ENCODE measurements at regions not wholly inside any gene's neighbourhood (a gene's known extent, or its start where the extent isn't known, plus 50 kb on each side); places are given as distances from the start of the nearest gene placed in this dataset.

GRCh38 chr16:51407199-51407598 is 256.1 kb upstream of the SALL1 start:
- TF ChIP-seq POLR2A (IDR thresholded peaks at IDR 0.05) (no peak), POLR2AphosphoS5 (IDR thresholded peaks at IDR 0.05) (no peak), CTCF (IDR thresholded peaks at IDR 0.05 in 8 of 11, conservative IDR thresholded peaks at IDR 0.05 in 3 of 11) (no peak)
- Histone ChIP-seq H3K4me3 (no peak overlapping the region), H3K36me3 (no peaks in the 10 kb centered on the region), H3K27me3 (replicated peaks in 1 of 7) (no peaks in the 10 kb centered on the region), H3K27ac (no peak overlapping the region), H3K9me3 (peaks cover 0 to 5% (median 0%) of the 10 kb centered on the region in 8 donors), H3K4me1 (no peaks in the 10 kb centered on the region)
- intact Hi-C loops (cut with DNase I; ENCODE audit: low total_unique reads), result no loop called here
- no peak for DNase-seq
- WGBS, 5 donors, result 72 to 92% (median 84%) methylated on average over 4 of the region's 4 CpGs

GRCh38 chr16:51405361-51405760 is 254.3 kb upstream of the SALL1 start:
- Histone ChIP-seq H3K27me3 (replicated peaks in 1 of 7) (no peaks in the 10 kb centered on the region), H3K4me1 (no peaks in the 10 kb centered on the region), H3K4me3 (no peak overlapping the region), H3K36me3 (no peaks in the 10 kb centered on the region), H3K9me3 (peaks cover 0 to 5% (median 0%) of the 10 kb centered on the region in 8 donors), H3K27ac (no peak overlapping the region)
- intact Hi-C loops (cut with DNase I; ENCODE audit: low total_unique reads), result no loop called here
- WGBS, 5 donors, result 70 to 84% (median 72%) methylated on average over 2 of the region's 2 CpGs
- no peak for TF ChIP-seq POLR2A (IDR thresholded peaks at IDR 0.05)
- no peak for TF ChIP-seq POLR2AphosphoS5 (IDR thresholded peaks at IDR 0.05)
- no peak for TF ChIP-seq CTCF (IDR thresholded peaks at IDR 0.05 in 8 of 11, conservative IDR thresholded peaks at IDR 0.05 in 3 of 11)
- no peak for DNase-seq

- no peak overlapping the region for H3K27ac ChIP-seq
- no peak overlapping the region for H3K4me3 ChIP-seq
- no peaks in the 10 kb centered on the region for H3K36me3 ChIP-seq
- intact Hi-C loops (cut with DNase I; ENCODE audit: low total_unique reads), result no loop called here
- no peak for TF ChIP-seq POLR2A (IDR thresholded peaks at IDR 0.05)
- TF ChIP-seq POLR2AphosphoS5 (IDR thresholded peaks at IDR 0.05), result no peak
- no peak for TF ChIP-seq CTCF (IDR thresholded peaks at IDR 0.05 in 8 of 11, conservative IDR thresholded peaks at IDR 0.05 in 3 of 11)
- no peak for DNase-seq
- no peaks in the 10 kb centered on the region for H3K27me3 ChIP-seq (replicated peaks in 1 of 7)
- H3K9me3 ChIP-seq, result peaks cover 0 to 5% (median 0%) of the 10 kb centered on the region in 8 donors
- no peaks in the 10 kb centered on the region for H3K4me1 ChIP-seq
- WGBS, 5 donors, result 33 to 78% (median 42%) methylated on average over 1 of the region's 1 CpG
Observed at GRCh38 chr16:51404386-51404785, 253.3 kb upstream of the SALL1 start.

GRCh38 chr16:51402785-51403184 is 251.7 kb upstream of the SALL1 start:
- Histone ChIP-seq H3K36me3 (no peaks in the 10 kb centered on the region), H3K4me3 (no peak overlapping the region), H3K27ac (no peak overlapping the region), H3K27me3 (replicated peaks in 1 of 7) (no peaks in the 10 kb centered on the region), H3K4me1 (no peaks in the 10 kb centered on the region), H3K9me3 (peaks cover 0 to 5% (median 0%) of the 10 kb centered on the region in 8 donors)
- intact Hi-C loops (cut with DNase I; ENCODE audit: low total_unique reads), result no loop called here
- WGBS, 5 donors, result 68 to 77% (median 75%) methylated on average over 3 of the region's 3 CpGs
- no peak for DNase-seq
- TF ChIP-seq POLR2AphosphoS5 (IDR thresholded peaks at IDR 0.05) (no peak), CTCF (IDR thresholded peaks at IDR 0.05 in 8 of 11, conservative IDR thresholded peaks at IDR 0.05 in 3 of 11) (no peak), POLR2A (IDR thresholded peaks at IDR 0.05) (no peak)
